ENCODE measurements at regions not wholly inside any gene's neighbourhood (a gene's known extent, or its start where the extent isn't known, plus 50 kb on each side); places are given as distances from the start of the nearest gene placed in this dataset.

GRCh38 chr4:30630431-30630830 lies 89.7 kb upstream of the PCDH7 start:
- Mint-ChIP-seq H3K27ac (no peak overlapping the region), H3K9me3 (no peaks in the 10 kb centered on the region; the same call in 1 of the 3 replicates), H3K36me3 (ENCODE audit: low read depth) (no peaks in the 10 kb centered on the region), H3K27me3 (ENCODE audit: insufficient read depth, low read depth, poor library complexity) (peaks cover 2% of the 10 kb centered on the region), H3K4me3 (no peak overlapping the region), H3K4me1 (no peaks in the 10 kb centered on the region)
- peak overlapping the region; percentile 77; the same call in 1 of the 2 replicates for H2AFZ ChIP-seq
- H3K79me2 ChIP-seq (replicated peaks; ENCODE audit: insufficient read depth), result no peaks in the 10 kb centered on the region
- H3K4me1 ChIP-seq (ENCODE audit: insufficient read depth), result 0 out of 2 replicates have a peak, but pooled peaks cover 4% of the 10 kb centered on the region
- H4K20me1 ChIP-seq (replicated peaks; ENCODE audit: insufficient read depth), result no peaks in the 10 kb centered on the region
- no peak overlapping the region for H3K27ac ChIP-seq (ENCODE audit: low read depth)
- DNase-seq (ENCODE audit: low spot score) (no peak), ATAC-seq (no peak)
- no peaks in the 10 kb centered on the region for H3F3A ChIP-seq (replicated peaks; ENCODE audit: low read depth)
- H3K9me2 ChIP-seq (ENCODE audit: insufficient read depth), result peaks cover 3% of the 10 kb centered on the region; the same call in 1 of the 2 replicates
- TF ChIP-seq POLR2AphosphoS5 (IDR thresholded peaks at IDR 0.05; ENCODE audit: low read depth) (no peak), CTCF (conservative IDR thresholded peaks at IDR 0.05; ENCODE audit: low read depth in 2 of 2) (no peak), JUNB (IDR thresholded peaks at IDR 0.05; ENCODE audit: unreplicated experiment) (no peak), ZNF114 (CRISPR knock-in tag; IDR thresholded peaks at IDR 0.05) (no peak), ETS1 (IDR thresholded peaks at IDR 0.05) (no peak), STAT1 (IDR thresholded peaks at IDR 0.05; ENCODE audit: unreplicated experiment) (no peak), EZH2phosphoT487 (IDR thresholded peaks at IDR 0.05; ENCODE audit: unreplicated experiment) (no peak), CREB1 (CRISPR knock-in tag; IDR thresholded peaks at IDR 0.05; ENCODE audit: low read depth) (no peak), REST (IDR thresholded peaks at IDR 0.05; ENCODE audit: unreplicated experiment) (no peak), EZH2 (IDR thresholded peaks at IDR 0.05; ENCODE audit: low read depth, unreplicated experiment) (no peak), NANOG (IDR thresholded peaks at IDR 0.05; ENCODE audit: borderline replicate concordance) (no peak), ZNF462 (CRISPR knock-in tag; IDR thresholded peaks at IDR 0.05) (no peak), ZNF331 (CRISPR knock-in tag; IDR thresholded peaks at IDR 0.05; ENCODE audit: low read depth) (no peak)
- H3K36me3 ChIP-seq (ENCODE audit: insufficient read depth), result no peaks in the 10 kb centered on the region
- no peaks in the 10 kb centered on the region for H3K27me3 ChIP-seq (ENCODE audit: insufficient read depth)
- H3K4me2 ChIP-seq, result no peak overlapping the region
- H3K4me3 ChIP-seq, result no peak overlapping the region
